ENCODE measurements at regions not wholly inside any gene's neighbourhood (a gene's known extent, or its start where the extent isn't known, plus 50 kb on each side); places are given as distances from the start of the nearest gene placed in this dataset.

DNA sequence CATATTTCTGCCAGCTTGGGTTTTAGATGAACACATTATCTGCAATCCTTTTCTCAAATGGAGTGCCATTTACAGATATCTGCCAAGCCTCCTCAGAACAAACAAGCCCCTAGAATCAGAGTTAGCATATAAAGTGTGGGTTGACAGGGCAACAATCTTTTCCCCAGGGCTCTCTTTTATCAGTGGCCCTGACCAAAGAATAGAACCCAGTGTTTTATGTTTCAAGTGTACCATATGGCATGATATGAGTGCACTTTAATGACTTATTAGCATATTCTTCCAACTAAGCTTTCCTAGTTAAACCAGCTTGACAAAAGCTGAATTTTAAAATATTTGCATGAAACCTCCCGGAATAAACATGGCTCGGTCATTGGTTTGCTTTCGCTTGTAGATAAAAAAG lies 57.3 kb downstream of the EVX1 start:
- DNase-seq (ENCODE audit: low spot score in 2 of 2), result no peak
- Mint-ChIP-seq H3K4me3 (no peak overlapping the region), H3K27ac (no peak overlapping the region), H3K36me3 (no peaks in the 10 kb centered on the region), H3K9me3 (no peaks in the 10 kb centered on the region), H3K4me1 (no peaks in the 10 kb centered on the region)
- no peak for ATAC-seq

DNA sequence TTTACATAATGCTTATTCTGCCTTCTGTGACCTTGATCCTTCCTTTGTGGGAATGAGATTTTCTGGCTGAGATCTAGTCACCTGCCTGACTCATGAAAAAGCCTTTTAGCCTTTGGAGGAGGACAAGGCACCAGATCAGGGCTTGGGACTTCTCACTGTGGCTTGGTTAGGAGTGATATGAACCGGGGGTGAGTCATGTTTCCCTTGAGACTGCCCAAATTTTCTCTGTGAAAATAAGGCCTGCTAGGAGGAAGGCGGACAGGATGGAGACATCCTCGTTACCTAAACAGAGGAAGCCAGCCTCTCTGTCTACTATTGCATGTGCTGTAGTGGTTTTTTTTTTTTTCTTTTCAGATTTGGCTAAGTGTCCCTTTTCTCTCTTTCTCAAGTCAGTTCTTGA lies 57.8 kb downstream of the EVX1 start:
- Mint-ChIP-seq H3K4me3 (no peak overlapping the region), H3K9me3 (no peaks in the 10 kb centered on the region), H3K36me3 (no peaks in the 10 kb centered on the region), H3K4me1 (no peaks in the 10 kb centered on the region), H3K27ac (no peak overlapping the region)
- ATAC-seq, result no peak
- no peak for DNase-seq (ENCODE audit: low spot score in 2 of 2)

DNA sequence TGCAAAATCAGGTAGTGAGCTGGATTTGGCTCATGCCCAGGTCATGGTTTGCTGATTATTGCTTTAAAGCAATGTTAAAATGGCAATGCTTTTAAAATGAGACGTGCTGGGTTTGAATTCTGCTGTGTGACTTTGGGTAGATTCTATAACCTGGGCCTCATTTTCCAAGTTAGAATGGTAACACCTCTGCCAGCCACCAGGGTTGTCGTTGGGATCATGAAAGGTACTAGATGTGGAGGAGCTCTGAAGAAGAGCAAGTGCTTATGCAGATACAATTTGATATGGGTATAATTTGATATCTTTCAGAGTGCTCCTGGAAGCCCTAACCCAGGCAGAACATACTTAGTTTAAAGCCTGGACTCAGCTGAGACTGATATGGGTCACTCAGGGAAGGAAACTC lies 60.0 kb downstream of the EVX1 start:
- H3K4me3 Mint-ChIP-seq, result no peak overlapping the region
- no peaks in the 10 kb centered on the region for H3K36me3 Mint-ChIP-seq
- no peaks in the 10 kb centered on the region for H3K9me3 Mint-ChIP-seq
- no peaks in the 10 kb centered on the region for H3K4me1 Mint-ChIP-seq
- DNase-seq (ENCODE audit: low spot score in 2 of 2) (no peak), ATAC-seq (no peak)
- H3K27ac Mint-ChIP-seq, result no peak overlapping the region

DNA sequence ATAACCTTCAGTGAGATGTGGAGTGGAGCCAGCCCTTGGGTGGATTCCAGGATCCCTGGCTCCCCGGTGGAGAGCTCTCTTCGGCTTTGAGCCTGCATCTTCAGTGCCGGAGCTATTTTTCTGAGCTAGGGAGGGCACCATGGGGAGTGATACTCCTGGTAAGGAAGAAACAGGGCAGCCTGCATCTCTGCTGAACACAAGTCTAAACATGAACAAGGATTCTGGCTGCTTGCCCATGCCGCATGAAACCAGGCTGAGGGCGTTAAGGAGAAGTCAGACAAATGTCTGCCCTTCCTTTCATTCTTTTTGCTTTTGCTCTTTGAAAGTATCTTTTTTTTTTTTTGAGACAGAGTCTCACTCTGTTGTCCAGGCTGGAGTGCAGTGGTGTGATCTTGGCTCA lies 60.4 kb downstream of the EVX1 start:
- no peaks in the 10 kb centered on the region for H3K4me1 Mint-ChIP-seq
- ATAC-seq (no peak), DNase-seq (ENCODE audit: low spot score in 2 of 2) (no peak)
- no peaks in the 10 kb centered on the region for H3K9me3 Mint-ChIP-seq
- H3K36me3 Mint-ChIP-seq, result no peaks in the 10 kb centered on the region
- H3K27ac Mint-ChIP-seq, result no peak overlapping the region
- H3K4me3 Mint-ChIP-seq, result no peak overlapping the region

DNA sequence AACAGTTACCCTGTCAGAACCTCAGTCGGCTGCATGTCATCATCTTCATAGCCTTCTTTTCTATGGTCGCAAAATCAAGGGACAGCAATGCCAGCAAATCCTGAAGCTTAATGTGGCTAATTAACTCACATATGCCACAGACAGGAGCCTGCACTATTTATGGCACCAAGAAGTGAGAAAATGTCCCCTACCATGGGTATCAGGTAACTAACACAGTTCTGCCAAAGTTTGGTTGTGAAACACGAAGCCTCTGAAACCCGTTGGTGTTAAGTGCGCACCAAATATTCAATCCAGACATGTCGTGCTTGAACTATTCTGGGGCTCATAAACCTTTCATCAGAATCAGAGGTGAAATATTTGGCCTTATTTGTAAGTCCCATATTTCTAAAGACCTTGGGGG lies 63.3 kb downstream of the EVX1 start:
- DNase-seq (ENCODE audit: low spot score in 2 of 2), result no peak
- no peaks in the 10 kb centered on the region for H3K4me1 Mint-ChIP-seq

DNA sequence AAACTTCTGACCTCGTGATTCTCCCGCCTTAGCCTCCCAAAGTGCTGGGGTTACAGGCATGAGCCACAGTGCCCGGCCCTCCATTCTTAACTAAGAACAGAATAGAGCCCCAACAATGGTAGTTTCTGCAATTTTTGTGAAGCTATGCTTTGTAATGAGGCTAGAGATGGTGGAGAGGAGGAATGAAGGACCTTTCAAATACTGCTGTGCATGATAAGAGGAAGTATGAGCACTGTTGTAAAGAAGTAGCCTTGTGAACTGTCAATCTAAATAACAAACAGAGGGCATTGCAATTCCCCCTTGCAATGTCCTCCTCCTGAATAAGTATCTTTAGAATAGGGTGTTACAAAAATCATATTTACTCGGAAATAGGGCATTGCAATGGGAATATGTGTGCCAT lies 70.2 kb downstream of the EVX1 start:
- DNase-seq (ENCODE audit: low spot score in 2 of 2) (no peak), ATAC-seq (no peak)
- Mint-ChIP-seq H3K9me3 (no peaks in the 10 kb centered on the region), H3K36me3 (no peaks in the 10 kb centered on the region), H3K4me1 (no peaks in the 10 kb centered on the region), H3K4me3 (no peak overlapping the region), H3K27ac (no peak overlapping the region)

More for the DNA sequence above, 63.3 kb downstream of the EVX1 start:
- Mint-ChIP-seq H3K36me3 (no peaks in the 10 kb centered on the region), H3K9me3 (no peaks in the 10 kb centered on the region), H3K27ac (no peak overlapping the region), H3K4me3 (no peak overlapping the region)
- no peak for ATAC-seq

DNA sequence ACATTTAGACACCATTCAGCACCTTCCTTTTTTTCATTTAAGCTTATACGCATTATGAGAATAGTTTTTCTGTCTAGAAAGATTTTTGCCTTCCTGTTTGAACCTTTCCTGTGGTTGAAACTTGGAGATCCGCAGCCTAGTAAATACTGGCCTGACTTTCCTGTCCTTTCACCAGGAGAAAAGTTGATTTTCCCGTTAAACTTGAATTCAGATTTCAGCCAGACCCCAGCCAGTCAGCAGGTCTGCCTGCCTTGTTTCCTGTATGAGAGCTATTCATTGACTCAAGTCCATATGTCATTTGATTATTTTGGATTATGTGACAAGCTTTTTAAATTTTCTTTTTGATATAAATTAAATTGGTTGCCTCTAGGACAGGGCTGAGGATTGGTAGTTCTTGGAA lies 71.5 kb downstream of the EVX1 start:
- DNase-seq (ENCODE audit: low spot score in 2 of 2), result no peak
- no peak overlapping the region for H3K4me3 Mint-ChIP-seq
- H3K27ac Mint-ChIP-seq, result no peak overlapping the region
- H3K4me1 Mint-ChIP-seq, result no peaks in the 10 kb centered on the region
- ATAC-seq, result no peak
- no peaks in the 10 kb centered on the region for H3K36me3 Mint-ChIP-seq
- peaks cover 2% of the 10 kb centered on the region for H3K9me3 Mint-ChIP-seq

DNA sequence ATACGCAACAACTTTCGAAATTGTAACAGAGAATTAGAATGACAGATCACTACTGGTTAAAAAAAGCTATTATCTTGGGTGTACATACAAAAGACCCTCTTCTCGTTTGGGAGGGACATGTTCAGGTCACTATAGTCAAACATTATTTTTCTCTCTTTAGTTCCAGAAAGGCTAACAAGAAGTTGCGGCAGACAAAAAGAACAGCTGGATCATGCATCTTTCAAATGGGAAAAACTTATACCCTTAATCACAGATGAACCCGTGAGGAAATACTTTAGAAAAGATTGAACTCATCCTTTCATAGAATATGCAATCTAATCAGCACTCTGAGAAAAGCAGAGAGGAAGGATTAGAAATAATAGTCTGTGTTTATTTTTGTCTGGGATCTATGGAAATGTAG lies 72.5 kb downstream of the EVX1 start:
- peaks cover 2% of the 10 kb centered on the region for H3K9me3 Mint-ChIP-seq
- H3K4me3 Mint-ChIP-seq, result no peak overlapping the region
- H3K27ac Mint-ChIP-seq, result no peak overlapping the region
- H3K36me3 Mint-ChIP-seq, result no peaks in the 10 kb centered on the region
- H3K4me1 Mint-ChIP-seq, result no peaks in the 10 kb centered on the region
- ATAC-seq (no peak), DNase-seq (ENCODE audit: low spot score in 2 of 2) (no peak)

DNA sequence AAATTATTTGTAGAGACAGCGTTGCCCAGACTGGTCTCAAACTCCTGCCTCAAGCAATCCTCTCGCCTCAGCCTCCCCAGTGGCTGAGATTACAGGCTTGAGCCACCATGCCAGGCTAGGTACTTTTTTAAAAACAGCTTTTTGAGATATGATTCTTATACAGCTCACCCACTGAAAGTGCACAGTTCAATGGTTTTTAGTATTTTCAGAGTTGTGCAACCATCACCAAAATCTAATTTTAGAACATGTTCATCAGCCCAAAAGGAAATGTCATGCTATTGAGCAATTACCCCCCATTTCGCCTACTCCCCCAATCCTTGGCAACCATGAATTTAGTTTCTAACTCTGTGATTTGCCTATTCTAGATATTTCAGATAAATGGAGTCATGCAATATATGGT lies 73.7 kb downstream of the EVX1 start:
- Mint-ChIP-seq H3K36me3 (no peaks in the 10 kb centered on the region), H3K4me1 (no peaks in the 10 kb centered on the region), H3K9me3 (peaks cover 2% of the 10 kb centered on the region), H3K27ac (no peak overlapping the region), H3K4me3 (no peak overlapping the region)
- DNase-seq (ENCODE audit: low spot score in 2 of 2) (no peak), ATAC-seq (no peak)

DNA sequence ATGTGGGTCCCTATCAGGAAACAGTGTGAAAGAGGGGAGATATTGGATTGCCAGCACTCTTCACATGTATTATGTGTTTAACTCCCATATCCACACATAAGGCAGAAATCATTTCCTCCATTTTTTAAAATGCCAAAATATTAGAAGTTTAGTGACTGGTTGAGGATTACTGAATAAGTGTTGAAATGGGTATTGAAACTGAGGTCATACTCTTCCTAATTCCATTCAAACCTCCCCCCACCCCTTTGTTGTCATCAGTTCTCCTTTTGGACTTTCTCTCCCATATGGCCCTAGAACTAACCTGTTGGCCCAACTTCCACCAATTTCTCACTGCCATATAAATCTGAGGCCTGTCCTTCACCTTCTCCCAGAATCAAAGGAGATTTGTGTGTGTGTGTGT lies 81.6 kb downstream of the EVX1 start:
- no peaks in the 10 kb centered on the region for H3K36me3 Mint-ChIP-seq
- DNase-seq (ENCODE audit: low spot score in 2 of 2) (no peak), ATAC-seq (no peak)
- H3K9me3 Mint-ChIP-seq, result peaks cover 3% of the 10 kb centered on the region
- no peak overlapping the region for H3K27ac Mint-ChIP-seq
- no peaks in the 10 kb centered on the region for H3K4me1 Mint-ChIP-seq
- no peak overlapping the region for H3K4me3 Mint-ChIP-seq

DNA sequence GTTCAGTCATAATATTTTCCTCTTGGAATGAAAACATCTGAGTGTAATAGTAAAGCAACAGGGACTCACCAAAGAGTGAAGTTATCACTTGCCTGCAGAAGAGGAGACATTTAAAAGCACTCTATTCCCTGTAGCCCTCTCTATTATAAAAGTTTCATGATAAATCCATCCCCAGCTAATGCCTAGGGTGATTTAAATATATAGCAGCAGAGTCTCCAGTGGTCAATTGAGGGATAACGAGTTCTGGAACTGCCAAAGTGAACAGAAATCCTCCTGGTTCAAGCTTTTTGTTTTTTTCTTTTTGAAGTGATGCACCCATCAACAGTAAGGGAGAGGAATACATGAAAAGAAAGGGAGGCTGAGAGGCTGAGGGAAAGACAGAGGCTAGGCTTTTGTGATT lies 87.3 kb downstream of the EVX1 start:
- H3K4me1 Mint-ChIP-seq, result no peaks in the 10 kb centered on the region
- H3K4me3 Mint-ChIP-seq, result no peak overlapping the region
- H3K9me3 Mint-ChIP-seq, result peaks cover 3% of the 10 kb centered on the region
- no peak for ATAC-seq
- H3K27ac Mint-ChIP-seq, result no peak overlapping the region
- DNase-seq (ENCODE audit: low spot score in 2 of 2), result no peak
- H3K36me3 Mint-ChIP-seq, result no peaks in the 10 kb centered on the region

DNA sequence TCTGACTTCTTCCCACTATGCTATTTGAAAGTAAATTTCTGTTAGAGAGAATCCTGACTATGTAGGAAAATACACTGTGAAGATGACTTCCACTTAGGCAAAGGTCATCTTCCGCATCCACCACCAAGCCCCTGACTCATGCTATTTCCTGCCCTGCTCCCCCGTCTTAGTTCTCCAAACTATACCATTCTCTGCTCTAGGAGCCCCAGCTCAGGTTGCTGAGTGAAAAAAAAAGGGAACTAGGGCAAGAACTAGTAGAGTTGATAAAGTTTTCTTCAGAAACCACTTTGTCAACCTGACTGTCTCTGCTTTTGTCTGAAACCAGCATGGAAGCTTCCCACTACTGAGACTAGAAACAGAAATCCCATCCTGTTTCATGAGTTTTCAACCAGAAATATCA lies 96.9 kb downstream of the EVX1 start:
- no peaks in the 10 kb centered on the region for H3K4me1 Mint-ChIP-seq

DNA sequence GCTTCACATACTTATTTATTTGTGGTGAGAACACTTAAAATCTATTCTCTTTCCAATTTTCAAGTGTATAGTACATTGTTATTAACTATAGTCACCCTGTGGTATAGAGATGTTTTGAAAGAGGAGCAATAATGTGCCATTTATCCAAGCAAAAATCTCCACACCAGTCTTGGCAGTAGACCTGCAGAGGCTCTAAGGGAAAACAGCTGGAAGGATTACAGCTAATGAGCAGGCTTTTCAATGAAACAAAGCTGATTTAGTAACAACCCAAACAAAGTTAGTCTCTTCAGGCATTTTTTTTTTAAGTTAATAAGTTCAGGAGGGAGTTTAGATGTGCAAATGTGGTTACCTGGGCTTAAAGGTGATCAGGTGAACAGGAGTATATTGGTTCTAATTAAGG lies 101.9 kb downstream of the EVX1 start:
- H3K9me3 Mint-ChIP-seq, result no peaks in the 10 kb centered on the region
- H3K4me1 Mint-ChIP-seq, result no peaks in the 10 kb centered on the region
- H3K4me3 Mint-ChIP-seq, result no peak overlapping the region
- ATAC-seq (no peak), DNase-seq (ENCODE audit: low spot score in 2 of 2) (no peak)
- H3K27ac Mint-ChIP-seq, result no peak overlapping the region
- H3K36me3 Mint-ChIP-seq, result no peaks in the 10 kb centered on the region

More for the DNA sequence above, 96.9 kb downstream of the EVX1 start:
- Mint-ChIP-seq H3K36me3 (no peaks in the 10 kb centered on the region), H3K9me3 (no peaks in the 10 kb centered on the region), H3K27ac (no peak overlapping the region), H3K4me3 (no peak overlapping the region)
- no peak for DNase-seq (ENCODE audit: low spot score in 2 of 2)
- no peak for ATAC-seq

DNA sequence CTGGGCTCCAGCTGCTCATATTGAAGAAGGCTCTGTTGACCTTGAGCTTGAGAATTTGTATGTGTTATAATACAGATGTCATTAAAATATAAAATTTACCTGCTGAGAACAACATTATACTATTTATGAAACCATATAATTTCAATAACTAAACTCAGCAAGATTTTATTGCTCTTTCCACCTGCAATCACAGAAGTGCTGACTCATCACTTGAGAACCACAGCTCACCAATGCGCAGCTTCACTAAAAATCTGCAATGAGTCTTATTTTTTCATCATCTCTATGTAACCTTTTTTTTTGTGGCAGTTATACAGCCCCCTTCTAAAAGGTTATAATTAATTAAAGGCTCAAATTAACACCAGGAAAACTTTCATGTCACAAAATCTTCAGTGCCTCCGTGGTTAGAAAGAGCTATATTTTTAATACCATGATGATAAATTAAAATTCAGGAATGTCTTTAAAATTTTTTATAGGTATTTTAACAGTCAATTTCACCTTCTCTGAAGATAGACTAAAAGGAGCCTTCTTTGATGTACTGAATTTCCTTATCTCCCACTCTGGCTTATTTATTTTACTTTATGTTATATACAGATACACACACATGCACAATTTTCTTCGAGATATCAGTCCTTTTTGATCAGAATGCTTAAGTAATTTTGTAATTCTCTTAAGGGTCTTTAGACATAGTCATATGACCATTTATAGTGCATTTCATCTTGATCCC lies 102.7 kb downstream of the EVX1 start:
- ATAC-seq, result no peak
- no peaks in the 10 kb centered on the region for H3K9me3 Mint-ChIP-seq
- H3K27ac Mint-ChIP-seq, result no peak overlapping the region
- H3K4me1 Mint-ChIP-seq, result no peaks in the 10 kb centered on the region
- DNase-seq (ENCODE audit: low spot score in 2 of 2), result no peak
- no peak overlapping the region for H3K4me3 Mint-ChIP-seq
- H3K36me3 Mint-ChIP-seq, result no peaks in the 10 kb centered on the region

DNA sequence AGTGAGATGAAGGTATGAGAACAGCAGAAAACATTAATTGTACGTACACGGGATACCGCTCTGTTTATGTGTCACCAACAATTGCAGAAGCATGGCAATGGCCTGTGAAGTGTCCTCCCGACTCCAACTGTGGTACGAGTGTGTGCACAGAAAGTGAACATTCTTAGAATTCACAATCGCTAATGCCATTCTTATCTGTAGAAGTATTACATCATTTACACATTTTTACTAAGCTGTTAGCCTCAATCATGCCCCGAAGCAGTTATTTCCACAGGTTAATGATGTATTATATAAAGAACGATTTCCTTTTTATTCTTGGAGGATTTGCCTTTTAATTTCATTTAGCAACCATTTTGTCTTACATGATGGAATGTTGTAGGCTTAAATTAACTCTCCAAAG lies 103.4 kb downstream of the EVX1 start:
- ATAC-seq, result no peak
- Mint-ChIP-seq H3K36me3 (no peaks in the 10 kb centered on the region), H3K27ac (no peak overlapping the region), H3K9me3 (no peaks in the 10 kb centered on the region), H3K4me3 (no peak overlapping the region), H3K4me1 (no peaks in the 10 kb centered on the region)
- no peak for DNase-seq (ENCODE audit: low spot score in 2 of 2)

DNA sequence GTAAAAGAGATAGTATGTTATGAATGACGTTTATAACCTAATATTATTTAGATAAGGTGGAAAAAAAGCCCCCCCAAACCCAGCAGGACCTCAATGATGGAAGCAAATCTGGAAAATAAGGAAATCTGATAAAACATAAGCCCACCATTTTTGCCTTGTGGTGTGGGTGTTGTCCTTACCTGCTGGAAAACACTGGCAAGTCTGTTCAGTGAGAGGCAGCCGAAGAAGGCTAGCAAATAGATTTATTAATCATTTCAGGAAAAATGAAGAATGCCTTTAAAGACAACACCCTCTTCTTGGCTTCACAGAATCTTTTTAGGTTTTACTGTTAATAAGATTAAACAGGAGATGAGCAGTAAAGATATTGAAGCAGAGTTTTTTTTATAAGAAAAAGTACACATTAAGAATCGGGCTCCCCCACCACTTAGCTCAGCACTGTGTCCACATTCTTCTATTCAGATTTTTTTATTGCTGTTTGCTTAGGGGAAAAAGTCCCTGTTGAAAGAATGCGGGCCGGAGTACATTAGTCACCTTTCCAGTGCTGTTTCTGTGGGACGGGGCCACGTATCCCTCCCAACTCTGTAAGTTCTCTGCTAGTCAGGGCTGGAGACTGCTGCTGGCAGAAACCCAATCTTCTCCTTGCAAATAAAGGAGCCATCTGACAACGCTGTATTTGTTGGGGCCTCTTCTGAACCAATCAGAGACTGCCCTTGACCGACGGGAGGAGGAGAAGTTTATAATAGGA lies 104.1 kb downstream of the EVX1 start:
- H3K4me3 Mint-ChIP-seq, result no peak overlapping the region
- no peaks in the 10 kb centered on the region for H3K4me1 Mint-ChIP-seq
- no peaks in the 10 kb centered on the region for H3K9me3 Mint-ChIP-seq
- DNase-seq (ENCODE audit: low spot score in 2 of 2) (no peak), ATAC-seq (no peak)
- no peaks in the 10 kb centered on the region for H3K36me3 Mint-ChIP-seq
- no peak overlapping the region for H3K27ac Mint-ChIP-seq
